B cell (primary cell): ENCODE measurements at regions not wholly inside any gene's neighbourhood (a gene's known extent, or its start where the extent isn't known, plus 50 kb on each side); places are given as distances from the start of the nearest gene placed in this dataset.

Source experiments
- ATAC-seq: fragments of 200-7000 bp; cut with Tn5 transposase; one replicate; pipeline ENCODE4 v1.10.0; 2021; ENCODE audit warnings: low read depth, mild to moderate bottlenecking, moderate number of reproducible peaks, moderate library complexity
- CTCF ChIA-PET: fragments of 350-600 bp; sonication (Branson Sonifier 250); formaldehyde crosslinking; loops from one replicate; lab custom pipeline; 2021; ENCODE audit warnings: antibody characterized with exemption, inconsistent platforms; lab: Charles Lee
- POLR2A ChIA-PET: fragments of 350-600 bp; sonication (Branson Sonifier 250); formaldehyde crosslinking; loops from one replicate; lab custom pipeline; 2021; ENCODE audit warnings: antibody characterized with exemption; lab: Charles Lee
- DNase-seq: peaks from one replicate; pipeline ENCODE4 v3.0.0; 2013
- H2AFZ ChIP-seq: 2 replicates; pipeline ENCODE4 v1.6.1; 2012; ENCODE audit warnings: mild to moderate bottlenecking, low read depth, low read length; ENCODE audit not compliant: insufficient read depth, poor library complexity, severe bottlenecking
- H3K27ac ChIP-seq, 2 donors: 1 replicate in 1 of 2; 2 replicates in 1 of 2; pipeline ENCODE4 v1.5.1; 2012 to 2013; ENCODE audit warnings: low read length in 2 of 2, mild to moderate bottlenecking in 2 of 2, moderate library complexity in 1 of 2
- H3K27me3 ChIP-seq, 4 experiments: fragments of 200-600 bp in 1 of 4; sonication (generic) in 1 of 4; replicated peaks in 1 of 4; 1 replicate in 2 of 4; 2 replicates in 2 of 4; pipeline versions ENCODE4 v1.6.1 to v1.7.0; 2013 to 2016; ENCODE audit warnings: low read length in 3 of 4, mild to moderate bottlenecking in 2 of 4, mixed read lengths in 1 of 4, moderate library complexity in 1 of 4; ENCODE audit not compliant: insufficient read depth in 4 of 4, control insufficient read depth in 3 of 4; ENCODE audit errors: control extremely low read depth in 1 of 4
- H3K36me3 ChIP-seq, 2 experiments: replicated peaks in 1 of 2; 1 replicate in 1 of 2; 2 replicates in 1 of 2; pipeline versions ENCODE4 v1.6.1 to v1.7.1; 2013; ENCODE audit warnings: low read length in 1 of 2; ENCODE audit not compliant: insufficient read depth in 2 of 2, control insufficient read depth in 1 of 2; ENCODE audit errors: control extremely low read depth in 1 of 2, extremely low read depth in 1 of 2
- H3K4me1 ChIP-seq, 2 donors: fragments of 200-600 bp in 1 of 2; sonication (generic) in 1 of 2; 1 replicate in 1 of 2; 2 replicates in 1 of 2; pipeline versions ENCODE4 v1.5.1 to v1.6.1; 2013 to 2017; ENCODE audit warnings: low read length in 2 of 2; ENCODE audit not compliant: control insufficient read depth in 2 of 2, insufficient read depth in 2 of 2
- H3K4me2 ChIP-seq: replicated peaks from 2 replicates; pipeline ENCODE3; 2012; ENCODE audit warnings: mild to moderate bottlenecking, low read depth, low read length; ENCODE audit not compliant: poor library complexity, severe bottlenecking
- H3K4me3 ChIP-seq, 5 experiments: fragments of 200-600 bp in 1 of 5; sonication (generic) in 1 of 5; 1 replicate in 3 of 5; 2 replicates in 2 of 5; pipeline versions ENCODE4 v1.5.1 to v1.7.0; 2011 to 2016; ENCODE audit warnings: low read length in 4 of 5, mild to moderate bottlenecking in 4 of 5, low read depth in 2 of 5, control low read depth in 1 of 5, moderate library complexity in 1 of 5; ENCODE audit not compliant: insufficient read depth in 1 of 5; ENCODE audit errors: control extremely low read depth in 1 of 5, extremely low read depth in 1 of 5
- H3K79me2 ChIP-seq: fragments of 200-600 bp; sonication (generic); one replicate; pipeline ENCODE4 v1.6.0; 2016; ENCODE audit warnings: low read length; ENCODE audit not compliant: control insufficient read depth, insufficient read depth
- H3K9ac ChIP-seq: fragments of 200-600 bp; sonication (generic); 2 replicates; pipeline ENCODE4 v1.6.1; 2017; ENCODE audit warnings: mild to moderate bottlenecking, low read length, moderate library complexity
- H3K9me3 ChIP-seq, 3 donors: one replicate each; pipeline versions ENCODE4 v1.6.1 to v1.7.1; 2013; ENCODE audit warnings: low read length in 2 of 3; ENCODE audit not compliant: control insufficient read depth in 2 of 3, insufficient read depth in 1 of 3; ENCODE audit errors: control extremely low read depth in 1 of 3
- H4K20me1 ChIP-seq: 2 replicates; pipeline ENCODE4 v1.6.0; 2012; ENCODE audit warnings: mild to moderate bottlenecking, low read length; ENCODE audit not compliant: insufficient read depth, control insufficient read depth, poor library complexity, severe bottlenecking
- H3K27ac Mint-ChIP-seq: one replicate; pipeline ENCODE4 v1.8.0; 2021; ENCODE audit warnings: mixed read lengths
- H3K27me3 Mint-ChIP-seq: one replicate; pipeline ENCODE4 v1.8.0; 2021; ENCODE audit warnings: mixed read lengths
- H3K4me1 Mint-ChIP-seq: one replicate; pipeline ENCODE4 v1.8.0; 2021; ENCODE audit warnings: mixed read lengths
- H3K4me3 Mint-ChIP-seq: one replicate; pipeline ENCODE4 v1.8.0; 2021; ENCODE audit warnings: mixed read lengths
- H3K9me3 Mint-ChIP-seq: one replicate; pipeline ENCODE4 v1.8.0; 2022; ENCODE audit warnings: mixed read lengths; ENCODE audit not compliant: insufficient read depth
- CTCF ChIP-seq: fragments of 200-600 bp; IDR thresholded peaks from one replicate; pipeline ENCODE4 v1.8.0; 2022; ENCODE audit warnings: antibody characterized with exemption, mild to moderate bottlenecking
- EZH2 ChIP-seq: IDR thresholded peaks from 2 replicates; pipeline ENCODE4 v1.6.1; 2012; ENCODE audit warnings: borderline replicate concordance, low read depth, mild to moderate bottlenecking, moderate library complexity, low read length; ENCODE audit not compliant: insufficient read depth, poor library complexity, severe bottlenecking
- WGBS: methylation state at CpG from one replicate; pipeline ENCODE4 v1.1.5; 2013; ENCODE audit warnings: missing lambda C conversion rate; ENCODE audit not compliant: insufficient coverage; 5-methylcytosine and 5-hydroxymethylcytosine counted together
- intact Hi-C: fragments of 100-400 bp; cut with micrococcal nuclease; formaldehyde crosslinking; loops from one replicate; pipeline ENCODE4 v1.10.0; 2022

DNA sequence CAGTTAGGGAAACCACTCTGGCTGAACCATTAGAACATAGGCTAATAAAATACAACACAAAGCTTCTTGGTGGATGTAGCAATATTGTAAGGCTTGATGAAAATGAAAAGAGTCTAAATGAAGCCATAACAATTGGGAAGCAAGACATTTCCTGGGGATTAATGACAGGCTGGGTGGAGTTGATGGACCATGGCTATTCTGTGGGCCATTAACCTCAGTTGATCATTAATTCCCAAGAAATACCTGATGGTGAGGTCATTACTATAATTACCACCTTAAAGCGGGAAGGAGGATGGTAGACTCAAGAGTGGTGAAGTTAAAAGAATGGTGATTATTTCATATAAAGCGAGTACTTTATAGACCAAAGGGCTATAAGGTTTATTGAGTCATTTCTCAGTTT, 455.8 kb upstream of the MAP3K7 start:
- no peaks in the 10 kb centered on the region for H3K4me1 Mint-ChIP-seq
- H3K27ac Mint-ChIP-seq = no peak overlapping the region
- ATAC-seq = no peak
- CTCF ChIA-PET = no interaction called here
- H3K4me3 ChIP-seq = no peak overlapping the region
- H3K27me3 Mint-ChIP-seq = no peaks in the 10 kb centered on the region
- TF ChIP-seq CTCF (no peak), EZH2 (no peak)
- no peaks in the 10 kb centered on the region for H3K4me1 ChIP-seq
- no peak overlapping the region for H3K4me2 ChIP-seq
- no peak overlapping the region for H3K4me3 Mint-ChIP-seq
- H3K9me3 Mint-ChIP-seq = no peaks in the 10 kb centered on the region
- WGBS = 100% methylated on average over 1 of the region's 2 CpGs
- H3K9ac ChIP-seq = no peak overlapping the region
- intact Hi-C loops = no loop called here
- H4K20me1 ChIP-seq = no peaks in the 10 kb centered on the region
- no peaks in the 10 kb centered on the region for H3K27me3 ChIP-seq
- no peak for DNase-seq
- POLR2A ChIA-PET = no interaction called here
- H3K9me3 ChIP-seq = no peaks in the 10 kb centered on the region
- no peaks in the 10 kb centered on the region for H3K79me2 ChIP-seq
- no peak overlapping the region for H2AFZ ChIP-seq
- no peak overlapping the region for H3K27ac ChIP-seq
- no peaks in the 10 kb centered on the region for H3K36me3 ChIP-seq

- Histone ChIP-seq H3K9me3 (no peaks in the 10 kb centered on the region), H2AFZ (no peak overlapping the region), H3K4me1 (no peaks in the 10 kb centered on the region), H3K4me3 (no peak overlapping the region), H3K4me2 (no peak overlapping the region), H3K9ac (no peak overlapping the region), H4K20me1 (no peaks in the 10 kb centered on the region), H3K27me3 (no peaks in the 10 kb centered on the region), H3K36me3 (no peaks in the 10 kb centered on the region), H3K79me2 (no peaks in the 10 kb centered on the region), H3K27ac (no peak overlapping the region)
- intact Hi-C loops = no loop called here
- TF ChIP-seq CTCF (no peak), EZH2 (no peak)
- ChIA-PET POLR2A (no interaction called here), CTCF (no interaction called here)
- no CpG with 5 or more reads among the region's 2 CpGs for WGBS
- DNase-seq (no peak), ATAC-seq (no peak)
- H3K27ac Mint-ChIP-seq = no peak overlapping the region
- H3K9me3 Mint-ChIP-seq = no peaks in the 10 kb centered on the region
- H3K27me3 Mint-ChIP-seq = no peaks in the 10 kb centered on the region
- H3K4me1 Mint-ChIP-seq = no peaks in the 10 kb centered on the region
- H3K4me3 Mint-ChIP-seq = no peak overlapping the region
Measured at GRCh38 chr6:91033964-91034363, 447.1 kb upstream of the MAP3K7 start.
